Small intestine (tissue), 7 donors: ENCODE measurements at regions not wholly inside any gene's neighbourhood (a gene's known extent, or its start where the extent isn't known, plus 50 kb on each side); places are given as distances from the start of the nearest gene placed in this dataset.

Experiments
- DNase-seq, 2 donors: peaks; one replicate each; pipeline versions ENCODE4 v3.0.0 to v3.0.0-alpha.2; 2013
- FAIRE-seq: peaks from 2 replicates; lab custom pipeline; 2012; peaks lifted over from hg19 to GRCh38; lab: Jason Lieb, UNC
- H3K27ac ChIP-seq, 3 donors: one replicate each; pipeline ENCODE4 v1.5.1; 2013; ENCODE audit warnings: low read length in 2 of 3, mild to moderate bottlenecking in 2 of 3, control low read depth in 1 of 3, inconsistent platforms in 1 of 3, low read depth in 1 of 3, moderate library complexity in 1 of 3
- H3K27me3 ChIP-seq, 3 donors: one replicate each; pipeline ENCODE4 v1.6.1; 2013; ENCODE audit warnings: low read length in 3 of 3, inconsistent platforms in 1 of 3; ENCODE audit not compliant: control insufficient read depth in 3 of 3, insufficient read depth in 3 of 3
- H3K36me3 ChIP-seq, 3 donors: one replicate each; pipeline ENCODE4 v1.6.1; 2013; ENCODE audit warnings: low read length in 3 of 3, inconsistent platforms in 1 of 3, low read depth in 1 of 3, mild to moderate bottlenecking in 1 of 3, moderate library complexity in 1 of 3; ENCODE audit not compliant: control insufficient read depth in 3 of 3, insufficient read depth in 2 of 3
- H3K4me1 ChIP-seq, 3 donors: one replicate each; pipeline ENCODE4 v1.6.1; 2013; ENCODE audit warnings: low read length in 2 of 3, inconsistent platforms in 1 of 3, low read depth in 1 of 3, mild to moderate bottlenecking in 1 of 3, moderate library complexity in 1 of 3; ENCODE audit not compliant: control insufficient read depth in 3 of 3, insufficient read depth in 2 of 3
- H3K4me3 ChIP-seq, 3 donors: one replicate each; pipeline ENCODE4 v1.5.1; 2013; ENCODE audit warnings: low read length in 3 of 3, control low read depth in 1 of 3, inconsistent platforms in 1 of 3, low read depth in 1 of 3, mild to moderate bottlenecking in 1 of 3, moderate library complexity in 1 of 3
- H3K9me3 ChIP-seq, 2 donors: one replicate each; pipeline ENCODE4 v1.6.1; 2013; ENCODE audit warnings: low read depth in 1 of 2, low read length in 1 of 2; ENCODE audit not compliant: control insufficient read depth in 2 of 2, insufficient read depth in 1 of 2
- WGBS, 3 donors: extraction: QIAGEN DNeasy Blood & Tissue Kit; methylation state at CpG; one replicate each; pipeline ENCODE4 v1.1.7; 2013; 5-methylcytosine and 5-hydroxymethylcytosine counted together
- donor health status: healthy with polysubstance abuse.
- donor health status: control.
- donor health status: control.
- donor health status: Bipolar disorder and iron deficiency.
- donor health status: healthy.

GRCh38 chr3:150114873-150115540 is 144.3 kb upstream of the PFN2 start:
- Histone ChIP-seq H3K36me3 (no peaks in the 10 kb centered on the region), H3K27me3 (peaks cover 0 to 3% (median 2%) of the 10 kb centered on the region in 3 donors), H3K4me1 (no peaks in the 10 kb centered on the region), H3K27ac (no peak overlapping the region), H3K9me3 (no peaks in the 10 kb centered on the region), H3K4me3 (no peak overlapping the region)
- DNase-seq = no peak
- no peak for FAIRE-seq
- 42 to 56% (median 52%) methylated on average over 3 of the region's 3 CpGs for WGBS, 3 donors

GRCh38 chr3:150114273-150114672 is 143.6 kb upstream of the PFN2 start:
- Histone ChIP-seq H3K4me3 (no peak overlapping the region), H3K27ac (no peak overlapping the region), H3K4me1 (no peaks in the 10 kb centered on the region), H3K27me3 (peaks cover 0 to 3% (median 2%) of the 10 kb centered on the region in 3 donors), H3K9me3 (no peaks in the 10 kb centered on the region), H3K36me3 (no peaks in the 10 kb centered on the region)
- DNase-seq = no peak
- FAIRE-seq = no peak
- 39 to 62% (median 51%) methylated on average over 2 of the region's 2 CpGs for WGBS, 3 donors

- no peak overlapping the region for H3K27ac ChIP-seq
- no peak for FAIRE-seq
- H3K4me1 ChIP-seq = no peaks in the 10 kb centered on the region
- 77 to 86% (median 79%) methylated on average over 5 of the region's 5 CpGs for WGBS, 3 donors
- H3K27me3 ChIP-seq = no peaks in the 10 kb centered on the region
- no peaks in the 10 kb centered on the region for H3K36me3 ChIP-seq
- no peak overlapping the region for H3K4me3 ChIP-seq
- no peaks in the 10 kb centered on the region for H3K9me3 ChIP-seq
- DNase-seq = no peak
Measured at GRCh38 chr3:150110097-150110496, 139.4 kb upstream of the PFN2 start.

GRCh38 chr3:150107429-150108175 is 136.9 kb upstream of the PFN2 start:
- H3K36me3 ChIP-seq = no peaks in the 10 kb centered on the region
- no peak overlapping the region for H3K27ac ChIP-seq
- H3K9me3 ChIP-seq = no peaks in the 10 kb centered on the region
- FAIRE-seq = no peak
- DNase-seq = no peak
- no peak overlapping the region for H3K4me3 ChIP-seq
- WGBS, 3 donors = 57 to 70% (median 65%) methylated on average over 5 of the region's 5 CpGs
- no peaks in the 10 kb centered on the region for H3K4me1 ChIP-seq
- no peaks in the 10 kb centered on the region for H3K27me3 ChIP-seq

GRCh38 chr3:150106740-150107428 is 136.2 kb upstream of the PFN2 start:
- H3K36me3 ChIP-seq = no peaks in the 10 kb centered on the region
- H3K27me3 ChIP-seq = no peaks in the 10 kb centered on the region
- WGBS, 3 donors = 50 to 54% (median 52%) methylated on average over 2 of the region's 2 CpGs
- H3K4me3 ChIP-seq = no peak overlapping the region
- no peaks in the 10 kb centered on the region for H3K4me1 ChIP-seq
- peaks cover 0 to 4% of the 10 kb centered on the region in 2 donors for H3K9me3 ChIP-seq
- no peak for FAIRE-seq
- no peak for DNase-seq
- H3K27ac ChIP-seq = no peak overlapping the region

GRCh38 chr3:150105886-150106612 is 135.4 kb upstream of the PFN2 start:
- no peak overlapping the region for H3K4me3 ChIP-seq
- H3K9me3 ChIP-seq = peaks cover 0 to 4% of the 10 kb centered on the region in 2 donors
- H3K27me3 ChIP-seq = no peaks in the 10 kb centered on the region
- no peaks in the 10 kb centered on the region for H3K36me3 ChIP-seq
- DNase-seq (no peak), FAIRE-seq (no peak)
- no peak overlapping the region for H3K27ac ChIP-seq
- WGBS, 3 donors = 80 to 81% (median 81%) methylated on average over 7 of the region's 7 CpGs
- H3K4me1 ChIP-seq = no peaks in the 10 kb centered on the region

- no peak for FAIRE-seq
- DNase-seq = no peak
- Histone ChIP-seq H3K4me3 (no peak overlapping the region), H3K9me3 (peaks cover 0 to 4% of the 10 kb centered on the region in 2 donors), H3K4me1 (no peaks in the 10 kb centered on the region), H3K27me3 (no peaks in the 10 kb centered on the region), H3K36me3 (no peaks in the 10 kb centered on the region), H3K27ac (no peak overlapping the region)
- WGBS, 3 donors = 86 to 93% (median 88%) methylated on average over 1 of the region's 1 CpG
Measured at GRCh38 chr3:150105025-150105424, 134.3 kb upstream of the PFN2 start.

- H3K9me3 ChIP-seq = peaks cover 0 to 4% of the 10 kb centered on the region in 2 donors
- no peak for FAIRE-seq
- H3K27ac ChIP-seq = no peak overlapping the region
- H3K4me1 ChIP-seq = no peaks in the 10 kb centered on the region
- no peak overlapping the region for H3K4me3 ChIP-seq
- H3K27me3 ChIP-seq = no peaks in the 10 kb centered on the region
- WGBS, 3 donors = 85 to 90% (median 87%) methylated on average over 3 of the region's 3 CpGs
- no peaks in the 10 kb centered on the region for H3K36me3 ChIP-seq
- no peak for DNase-seq
Measured at GRCh38 chr3:150104564-150104963, 133.9 kb upstream of the PFN2 start.
